IMR-90 (cell line): ENCODE measurements at regions not wholly inside any gene's neighbourhood (a gene's known extent, or its start where the extent isn't known, plus 50 kb on each side); places are given as distances from the start of the nearest gene placed in this dataset.

Experiments used
- CTCF ChIP-seq: conservative IDR thresholded peaks from 2 replicates; pipeline ENCODE4 v1.5.1; 2012; ENCODE audit warnings: mild to moderate bottlenecking, low read depth, low read length, improper control_type of control experiment
- ELK1 ChIP-seq: fragments of 150-350 bp; IDR thresholded peaks from 2 replicates; pipeline ENCODE4 v1.6.1; 2016; ENCODE audit warnings: low read depth, mild to moderate bottlenecking, low read length, moderate library complexity, borderline replicate concordance

GRCh38 chr14:84937449-84937848, 592.5 kb upstream of the FLRT2 start:
- TF ChIP-seq CTCF (no peak), ELK1 (no peak)
